Spinal cord (tissue), 9 donors: ENCODE measurements at regions not wholly inside any gene's neighbourhood (a gene's known extent, or its start where the extent isn't known, plus 50 kb on each side); places are given as distances from the start of the nearest gene placed in this dataset.

ENCODE experiments used
- DNase-seq, 6 donors: peaks; one replicate each; pipeline versions ENCODE4 v3.0.0 to v3.0.0-alpha.2; 2013 to 2015; ENCODE audit warnings: low spot score in 6 of 6, low read depth in 4 of 6
- H3K27ac ChIP-seq: one replicate; pipeline ENCODE4 v1.5.1; 2013; ENCODE audit warnings: low read depth, low read length, control low read depth
- H3K27me3 ChIP-seq: one replicate; pipeline ENCODE4 v1.6.1; 2013; ENCODE audit warnings: low read length; ENCODE audit not compliant: control insufficient read depth, insufficient read depth
- H3K36me3 ChIP-seq: one replicate; pipeline ENCODE4 v1.6.1; 2013; ENCODE audit warnings: low read length; ENCODE audit not compliant: control insufficient read depth, insufficient read depth
- H3K4me1 ChIP-seq: one replicate; pipeline ENCODE4 v1.6.1; 2013; ENCODE audit warnings: low read length; ENCODE audit not compliant: control insufficient read depth, insufficient read depth
- H3K4me3 ChIP-seq: one replicate; pipeline ENCODE4 v1.5.1; 2013; ENCODE audit warnings: low read depth, low read length, control low read depth
- H3K9me3 ChIP-seq: one replicate; pipeline ENCODE4 v1.6.1; 2013; ENCODE audit warnings: low read length; ENCODE audit not compliant: control insufficient read depth, insufficient read depth
- WGBS: methylation state at CpG from one replicate; pipeline ENCODE4 v1.1.5; 2013; ENCODE audit warnings: missing lambda C conversion rate; ENCODE audit not compliant: insufficient coverage; 5-methylcytosine and 5-hydroxymethylcytosine counted together
- donor health status: healthy.

DNA sequence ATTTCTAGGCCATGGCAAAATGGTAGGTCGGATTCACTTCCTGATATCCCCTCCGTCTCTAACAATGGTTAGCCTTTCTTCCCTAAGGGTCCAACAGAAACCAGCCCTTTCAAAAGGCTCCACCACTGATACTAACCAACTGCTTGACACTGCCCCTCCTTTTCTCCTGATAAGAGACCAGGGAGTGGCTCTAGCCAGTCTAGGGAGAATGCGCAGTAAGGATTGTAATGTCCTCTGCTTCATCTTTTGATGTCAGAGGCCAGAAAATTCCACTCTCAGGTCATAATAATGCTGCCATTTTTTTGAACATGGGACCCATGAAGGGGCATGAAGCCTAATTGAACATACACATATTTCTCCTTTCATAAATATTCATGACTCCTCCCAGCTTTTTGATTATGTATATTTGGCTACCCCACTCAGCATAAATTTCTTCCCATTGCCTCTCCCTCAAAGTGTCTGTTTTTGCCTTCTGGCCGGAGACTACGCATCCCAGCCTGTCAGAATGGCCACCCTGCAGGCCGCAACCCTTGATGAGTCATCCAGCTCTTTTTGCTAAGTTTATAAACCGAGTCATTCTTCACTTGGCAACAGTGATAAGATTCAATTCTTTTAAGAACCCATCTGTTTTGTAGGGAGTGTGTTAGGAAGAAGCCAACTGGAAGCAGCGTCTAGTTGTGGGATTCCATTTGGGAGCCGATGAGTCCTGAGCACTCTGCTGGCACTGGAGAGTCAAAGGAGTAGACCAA lies 189.0 kb upstream of the MCTP2 start:
- H3K36me3 ChIP-seq: no peaks in the 10 kb centered on the region
- H3K4me3 ChIP-seq: no peak overlapping the region
- no peaks in the 10 kb centered on the region for H3K27me3 ChIP-seq
- H3K27ac ChIP-seq: no peak overlapping the region
- WGBS: 96% methylated on average over 6 of the region's 9 CpGs
- H3K4me1 ChIP-seq: no peaks in the 10 kb centered on the region
- peaks cover 2% of the 10 kb centered on the region for H3K9me3 ChIP-seq
- no peak for DNase-seq

DNA sequence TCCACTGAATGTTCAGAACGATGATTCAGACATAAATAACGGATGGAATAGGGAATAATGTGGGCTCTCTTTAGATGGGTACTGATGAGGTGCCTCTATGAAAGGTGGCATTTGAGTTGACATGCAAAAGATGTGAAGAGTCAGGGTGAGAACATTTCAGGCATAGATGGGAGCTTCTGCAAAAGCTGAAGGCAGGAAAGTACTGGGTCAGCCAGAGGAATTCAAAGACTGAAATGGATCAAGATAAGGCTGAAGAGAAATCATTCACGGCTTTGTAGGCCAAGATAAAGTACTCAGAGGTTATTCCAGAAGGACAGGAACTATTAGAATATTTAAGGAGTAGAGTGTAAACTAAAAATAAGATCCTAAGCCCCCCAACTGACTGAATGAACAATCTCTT lies 189.6 kb upstream of the MCTP2 start:
- Histone ChIP-seq H3K36me3 (no peaks in the 10 kb centered on the region), H3K27me3 (no peaks in the 10 kb centered on the region), H3K27ac (no peak overlapping the region), H3K4me1 (no peaks in the 10 kb centered on the region), H3K4me3 (no peak overlapping the region), H3K9me3 (peaks cover 2% of the 10 kb centered on the region)
- 94% methylated on average over 3 of the region's 3 CpGs for WGBS
- DNase-seq: no peak

DNA sequence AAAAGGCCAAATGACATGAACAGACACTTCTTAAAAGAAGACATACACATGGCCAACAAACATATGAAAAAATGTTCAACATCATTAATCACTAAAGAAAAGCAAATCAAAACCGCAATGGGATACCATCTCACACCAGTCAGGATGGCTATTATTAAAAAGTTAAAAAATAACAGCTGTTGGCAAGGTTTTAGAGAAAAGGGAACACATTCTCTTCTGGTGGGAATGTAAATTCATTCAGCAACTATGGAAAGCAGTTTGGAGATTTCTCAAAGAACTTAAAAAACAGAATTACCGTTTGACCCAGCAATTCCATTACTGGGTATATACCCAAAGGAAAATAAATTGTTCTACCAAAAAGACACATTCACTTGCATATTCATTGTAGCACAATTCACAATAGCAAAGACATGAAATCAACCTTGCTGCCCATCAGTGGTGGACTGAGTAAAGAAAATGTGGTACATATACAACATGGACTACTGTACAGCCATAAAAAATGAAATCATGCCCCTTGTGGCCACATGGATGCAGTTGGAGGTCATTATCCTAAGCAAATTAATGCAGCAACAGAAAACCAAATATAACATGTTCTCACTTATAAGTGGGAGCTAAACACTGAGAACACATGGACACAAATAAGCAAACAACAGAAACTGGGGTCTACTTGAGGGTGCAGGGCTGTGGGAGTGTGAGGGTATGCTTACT lies 190.7 kb upstream of the MCTP2 start:
- no peak for DNase-seq
- peaks cover 2% of the 10 kb centered on the region for H3K9me3 ChIP-seq
- WGBS: no CpG with 5 or more reads among the region's 2 CpGs
- H3K4me1 ChIP-seq: no peaks in the 10 kb centered on the region
- no peak overlapping the region for H3K27ac ChIP-seq
- no peaks in the 10 kb centered on the region for H3K27me3 ChIP-seq
- H3K36me3 ChIP-seq: no peaks in the 10 kb centered on the region
- no peak overlapping the region for H3K4me3 ChIP-seq

DNA sequence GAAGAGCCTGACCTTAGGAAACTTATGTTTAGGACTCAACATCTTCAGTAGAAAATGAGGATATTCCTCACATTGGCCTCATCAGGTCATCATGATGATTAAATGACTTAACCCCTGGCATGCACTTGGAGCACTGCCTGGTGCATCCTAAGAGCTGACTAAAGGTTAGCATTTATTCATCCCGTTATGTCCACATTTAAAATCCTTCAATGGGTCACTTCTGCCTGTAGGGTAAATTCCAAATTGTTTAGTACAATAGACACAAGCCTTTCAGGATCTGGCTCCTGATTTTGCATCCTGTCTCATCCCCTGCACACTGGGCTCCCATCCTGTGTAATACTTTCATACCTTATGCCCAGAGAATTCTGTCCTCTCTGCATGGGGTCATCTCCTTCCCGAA lies 195.2 kb upstream of the MCTP2 start:
- no peaks in the 10 kb centered on the region for H3K27me3 ChIP-seq
- H3K9me3 ChIP-seq: peaks cover 2% of the 10 kb centered on the region
- no peaks in the 10 kb centered on the region for H3K4me1 ChIP-seq
- 68% methylated on average over 2 of the region's 2 CpGs for WGBS
- H3K36me3 ChIP-seq: no peaks in the 10 kb centered on the region
- no peak overlapping the region for H3K4me3 ChIP-seq
- H3K27ac ChIP-seq: no peak overlapping the region
- no peak for DNase-seq

DNA sequence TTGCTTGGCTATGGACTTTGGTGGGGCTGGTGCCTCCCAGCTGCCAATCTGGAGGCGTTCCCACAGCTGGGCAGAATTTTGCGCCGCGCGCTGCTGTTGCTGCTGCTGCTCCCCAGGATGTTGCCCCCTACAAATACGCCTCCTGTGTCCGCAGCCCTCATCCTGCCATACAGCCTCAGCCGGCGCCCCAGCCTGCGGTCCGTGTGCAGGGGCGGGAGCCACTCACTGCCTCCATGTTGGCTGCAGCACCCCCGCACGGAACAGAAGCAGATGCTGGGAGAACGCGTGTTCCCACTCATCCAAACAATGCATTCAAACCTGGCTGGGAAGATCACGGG lies 197.7 kb upstream of the MCTP2 start:
- Histone ChIP-seq H3K9me3 (no peaks in the 10 kb centered on the region), H3K36me3 (no peaks in the 10 kb centered on the region), H3K27me3 (no peaks in the 10 kb centered on the region), H3K4me3 (no peak overlapping the region), H3K4me1 (no peaks in the 10 kb centered on the region), H3K27ac (no peak overlapping the region)
- 87% methylated on average over 17 of the region's 17 CpGs for WGBS
- DNase-seq: no peak

DNA sequence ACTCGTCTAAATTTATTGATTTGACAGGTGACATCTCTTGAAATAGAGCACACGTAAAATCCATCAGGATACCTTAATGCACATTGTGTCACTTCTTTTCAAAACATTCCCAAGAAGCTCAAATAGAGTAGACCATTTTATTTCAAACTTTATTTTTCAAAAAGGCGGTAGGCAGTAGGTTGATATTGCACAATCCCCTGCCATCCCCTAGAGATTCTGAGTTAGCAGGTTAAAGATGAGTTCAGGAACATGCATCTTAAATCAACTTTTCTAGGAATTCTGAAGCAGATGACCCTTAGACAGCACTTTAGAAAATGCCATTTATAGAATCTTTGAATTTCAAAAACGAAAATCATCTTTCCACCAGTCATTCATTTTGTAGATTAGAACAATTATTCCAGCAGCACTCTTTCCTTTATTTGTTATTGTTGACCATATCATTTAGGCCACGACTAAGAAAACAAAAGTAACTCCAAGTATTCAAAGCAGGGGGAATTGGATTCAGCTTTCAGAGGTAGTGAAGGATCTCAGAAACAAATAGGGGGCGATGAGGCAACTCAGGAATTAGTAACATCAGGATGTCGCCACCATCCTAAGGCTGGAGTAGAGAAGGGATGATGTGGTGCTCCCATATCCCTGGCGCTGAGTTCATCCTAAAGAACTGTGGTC lies 198.2 kb upstream of the MCTP2 start:
- H3K27ac ChIP-seq: no peak overlapping the region
- no peaks in the 10 kb centered on the region for H3K4me1 ChIP-seq
- DNase-seq: no peak
- H3K9me3 ChIP-seq: no peaks in the 10 kb centered on the region
- no peaks in the 10 kb centered on the region for H3K27me3 ChIP-seq
- WGBS: 95% methylated on average over 4 of the region's 8 CpGs
- H3K36me3 ChIP-seq: no peaks in the 10 kb centered on the region
- H3K4me3 ChIP-seq: no peak overlapping the region

DNA sequence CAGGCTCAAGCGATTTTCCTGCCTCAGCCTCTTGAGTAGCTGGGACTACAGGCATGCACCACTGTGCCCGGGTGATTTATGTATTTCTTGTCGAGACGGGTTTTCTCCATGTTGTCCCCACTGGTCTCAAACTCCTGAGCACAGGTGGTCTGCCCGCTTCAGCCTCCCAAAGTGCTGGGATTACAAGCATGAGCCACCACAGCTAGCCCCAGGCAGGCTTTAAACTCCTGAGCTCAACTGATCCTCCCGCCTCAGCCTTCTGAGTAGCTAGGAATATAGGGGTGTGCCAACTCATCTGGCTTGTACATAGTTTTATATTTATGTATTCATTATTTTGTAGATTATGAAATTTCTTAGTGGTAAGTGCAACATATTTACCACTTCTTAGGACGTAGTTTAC lies 198.8 kb upstream of the MCTP2 start:
- Histone ChIP-seq H3K27me3 (no peaks in the 10 kb centered on the region), H3K36me3 (no peaks in the 10 kb centered on the region), H3K9me3 (no peaks in the 10 kb centered on the region), H3K27ac (no peak overlapping the region), H3K4me3 (no peak overlapping the region), H3K4me1 (no peaks in the 10 kb centered on the region)
- no peak for DNase-seq
- WGBS: 92% methylated on average over 5 of the region's 7 CpGs

DNA sequence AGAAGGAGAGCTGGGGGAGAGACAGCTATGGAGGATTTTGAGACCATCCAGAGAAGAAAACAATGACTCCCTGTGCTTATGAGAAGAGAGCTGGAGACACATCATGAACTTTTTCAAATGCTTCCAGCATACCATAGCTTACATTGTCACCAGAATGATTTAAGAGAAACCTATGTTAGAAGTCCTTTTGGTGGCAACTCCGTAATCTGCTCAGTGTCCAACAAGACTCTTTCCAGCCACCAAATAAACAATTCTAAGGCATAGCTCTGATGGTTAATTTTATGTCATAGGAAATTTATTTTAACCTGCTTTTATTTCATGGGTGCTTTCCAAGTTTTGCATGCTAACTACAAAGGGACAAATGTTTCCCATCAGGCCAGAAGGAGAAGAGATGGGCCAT lies 200.3 kb upstream of the MCTP2 start:
- Histone ChIP-seq H3K4me1 (no peaks in the 10 kb centered on the region), H3K36me3 (no peaks in the 10 kb centered on the region), H3K4me3 (no peak overlapping the region), H3K9me3 (no peaks in the 10 kb centered on the region), H3K27me3 (no peaks in the 10 kb centered on the region), H3K27ac (no peak overlapping the region)
- WGBS: no CpG with 5 or more reads among the region's 1 CpG
- no peak for DNase-seq

DNA sequence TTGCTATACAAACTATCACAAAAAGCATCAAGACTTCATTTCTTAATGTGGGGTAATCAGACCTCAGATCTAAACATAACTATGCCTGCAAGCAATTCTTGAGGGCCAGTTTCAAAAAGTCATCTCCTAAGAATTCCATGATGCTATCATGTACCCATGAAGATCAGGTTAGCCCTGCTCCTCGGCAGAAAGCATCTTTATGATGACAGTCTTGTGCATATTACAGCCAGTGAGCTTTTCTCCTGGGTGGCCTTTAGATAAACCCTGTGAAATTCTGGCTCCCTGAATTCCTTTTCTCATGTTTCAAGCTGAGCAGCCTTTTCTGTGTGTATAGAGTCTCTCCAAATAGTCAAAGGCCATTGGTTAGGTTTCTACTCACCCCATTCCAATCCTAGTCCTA lies 201.9 kb upstream of the MCTP2 start:
- no peak overlapping the region for H3K4me3 ChIP-seq
- DNase-seq: no peak
- H3K27ac ChIP-seq: no peak overlapping the region
- WGBS: 56% methylated on average over 1 of the region's 1 CpG
- no peaks in the 10 kb centered on the region for H3K4me1 ChIP-seq
- no peaks in the 10 kb centered on the region for H3K36me3 ChIP-seq
- no peaks in the 10 kb centered on the region for H3K27me3 ChIP-seq
- H3K9me3 ChIP-seq: no peaks in the 10 kb centered on the region

DNA sequence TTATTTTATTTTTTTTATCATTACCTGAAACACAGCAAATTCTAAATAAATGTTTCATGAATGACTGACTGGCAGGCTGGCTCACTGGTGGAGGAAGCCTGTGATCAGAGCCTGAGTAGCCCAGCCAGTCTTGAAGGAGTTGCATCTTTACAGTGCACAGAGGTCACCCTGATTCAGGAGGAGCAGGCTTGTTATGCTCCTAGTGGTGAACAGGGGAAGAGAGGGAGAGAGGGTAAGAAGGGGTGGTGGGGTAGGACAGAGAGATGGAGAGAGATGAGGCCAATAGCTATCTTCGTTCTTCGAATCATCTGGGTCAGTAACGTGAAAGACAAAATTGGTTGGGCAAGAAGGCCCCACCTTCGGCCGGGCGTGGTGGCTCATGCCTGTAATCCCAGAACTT lies 202.6 kb upstream of the MCTP2 start:
- Histone ChIP-seq H3K4me3 (no peak overlapping the region), H3K4me1 (no peaks in the 10 kb centered on the region), H3K27ac (no peak overlapping the region), H3K36me3 (no peaks in the 10 kb centered on the region), H3K27me3 (no peaks in the 10 kb centered on the region), H3K9me3 (no peaks in the 10 kb centered on the region)
- 96% methylated on average over 6 of the region's 6 CpGs for WGBS
- no peak for DNase-seq
